Suppressor macrophage treated with lipopolysaccharide for 4 hours (primary cell): ENCODE measurements at regions not wholly inside any gene's neighbourhood (a gene's known extent, or its start where the extent isn't known, plus 50 kb on each side); places are given as distances from the start of the nearest gene placed in this dataset.

Experiments
- DNase-seq: peaks from one replicate; pipeline ENCODE4 v3.0.0-alpha.2; 2020

DNA sequence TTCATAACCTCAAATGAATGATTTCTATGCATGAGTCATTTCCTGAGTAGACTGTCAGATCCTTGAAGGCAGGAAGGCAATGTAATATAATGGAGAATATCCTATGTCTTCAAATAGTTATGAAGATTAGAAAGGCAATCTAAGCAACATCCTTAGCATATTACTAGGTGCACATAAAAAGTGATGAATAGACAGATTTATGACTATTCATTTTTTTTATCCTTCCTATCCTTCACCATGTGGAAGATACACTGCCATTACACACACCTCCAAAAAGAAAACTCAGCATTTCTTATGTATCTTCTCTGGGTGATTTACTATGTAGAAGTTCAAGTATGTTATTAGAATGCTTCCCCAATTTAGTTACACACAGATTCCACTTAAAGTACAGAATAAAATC is 126.4 kb upstream of the MAF start:
- no peak for DNase-seq

DNA sequence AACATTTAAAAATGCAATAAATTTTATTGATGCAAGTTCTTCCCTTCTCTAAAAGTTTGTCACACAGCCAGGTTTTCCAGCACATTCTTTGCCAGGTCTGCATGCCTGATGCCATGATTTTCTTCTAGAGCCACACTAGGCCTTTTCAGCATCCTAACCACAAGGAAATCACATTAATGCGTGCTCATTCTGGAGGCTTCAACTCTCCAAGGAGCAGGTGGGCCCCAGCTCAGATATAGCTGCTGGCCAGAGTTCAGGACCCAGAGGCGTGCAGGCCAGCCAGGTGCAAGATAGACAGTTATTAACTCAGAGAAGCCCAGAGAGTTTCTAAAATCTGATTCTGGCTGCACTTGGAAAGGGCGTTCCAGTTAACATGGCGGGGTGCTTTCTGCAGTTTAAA is 124.5 kb upstream of the MAF start:
- DNase-seq, result no peak

DNA sequence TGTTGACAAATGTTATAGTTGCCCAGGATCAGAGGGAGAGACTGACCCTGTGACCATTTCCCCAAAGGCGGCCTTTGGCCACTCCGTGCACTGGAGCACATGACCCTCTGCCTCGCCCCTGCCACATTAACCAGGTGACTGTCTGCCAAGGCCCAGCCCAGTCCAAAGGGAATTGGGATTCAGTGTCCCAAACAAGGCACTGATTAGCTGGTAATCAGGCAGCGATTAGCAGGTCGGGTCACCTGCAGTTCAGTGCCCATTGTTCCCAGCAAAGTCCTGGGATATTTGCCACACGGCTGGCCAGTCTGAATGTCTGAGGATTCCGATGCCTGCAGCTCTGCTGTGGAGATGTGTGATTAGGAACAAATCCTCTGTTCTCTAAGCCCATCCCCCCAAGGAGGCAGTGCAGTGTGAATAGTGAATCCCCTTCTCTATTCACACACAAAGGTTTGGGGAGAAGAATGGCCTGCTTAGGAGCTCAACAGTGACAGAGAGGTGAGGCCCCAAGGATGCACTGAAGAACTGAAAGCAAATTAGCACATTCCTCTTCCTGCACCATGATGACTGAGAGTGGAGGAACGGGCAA is 123.1 kb upstream of the MAF start:
- no peak for DNase-seq

DNA sequence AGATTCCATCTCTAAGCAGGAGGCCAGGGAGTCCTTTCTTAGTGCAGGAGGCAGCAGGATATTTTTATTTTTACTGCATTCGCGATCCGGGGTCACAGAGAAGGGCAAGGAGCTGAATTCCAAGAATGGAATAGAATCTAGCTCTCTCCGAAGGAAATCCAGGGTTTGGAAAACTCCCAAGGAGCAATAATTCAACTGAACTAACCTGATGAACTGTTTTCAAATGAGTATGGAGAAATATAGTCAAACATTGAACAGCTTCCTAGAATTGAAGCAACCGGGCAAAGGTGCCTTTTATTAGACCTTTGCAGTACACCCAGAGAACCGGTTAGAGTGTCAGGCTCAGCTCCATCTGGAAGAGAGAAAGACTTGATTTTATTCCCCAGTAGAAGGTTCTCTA is 120.7 kb upstream of the MAF start:
- no peak for DNase-seq

DNA sequence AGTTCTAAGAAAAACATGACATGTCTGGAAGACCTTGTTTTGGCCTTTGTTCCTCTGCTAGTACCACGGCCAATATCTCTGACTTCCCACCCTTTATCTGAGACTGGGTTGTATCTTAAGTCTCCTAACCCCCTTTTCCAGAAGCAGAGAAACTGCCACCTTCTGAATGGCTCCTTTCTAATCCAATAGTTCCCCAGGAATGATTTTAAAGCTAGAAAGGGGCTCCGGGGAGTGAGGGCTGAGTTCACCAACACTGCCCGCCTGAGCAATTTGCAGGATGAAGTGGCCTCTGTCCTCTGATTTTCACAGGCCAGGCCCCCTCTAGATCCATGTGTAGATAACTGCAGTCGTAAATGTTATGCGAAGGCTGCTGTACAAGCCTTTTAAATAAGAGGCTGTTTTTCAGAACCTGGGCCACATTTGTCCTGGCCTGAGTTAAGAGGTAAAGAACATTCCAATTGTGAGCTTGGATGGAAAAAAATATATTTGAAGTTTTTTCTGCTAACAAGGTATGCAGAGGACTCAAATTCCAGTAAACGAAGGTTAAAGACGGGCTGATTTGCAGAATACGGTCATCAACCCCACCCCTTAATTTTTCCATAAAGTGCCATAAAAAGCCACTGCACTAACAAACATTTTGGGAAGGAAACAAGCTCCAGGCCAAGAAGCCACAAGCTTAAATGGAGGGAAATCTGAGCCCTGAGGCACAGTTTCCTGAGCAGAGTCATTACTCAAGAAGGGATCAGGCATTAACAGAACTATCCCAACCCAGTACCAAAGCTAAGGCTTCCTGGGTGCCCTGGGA is 117.0 kb upstream of the MAF start:
- DNase-seq, result no peak

DNA sequence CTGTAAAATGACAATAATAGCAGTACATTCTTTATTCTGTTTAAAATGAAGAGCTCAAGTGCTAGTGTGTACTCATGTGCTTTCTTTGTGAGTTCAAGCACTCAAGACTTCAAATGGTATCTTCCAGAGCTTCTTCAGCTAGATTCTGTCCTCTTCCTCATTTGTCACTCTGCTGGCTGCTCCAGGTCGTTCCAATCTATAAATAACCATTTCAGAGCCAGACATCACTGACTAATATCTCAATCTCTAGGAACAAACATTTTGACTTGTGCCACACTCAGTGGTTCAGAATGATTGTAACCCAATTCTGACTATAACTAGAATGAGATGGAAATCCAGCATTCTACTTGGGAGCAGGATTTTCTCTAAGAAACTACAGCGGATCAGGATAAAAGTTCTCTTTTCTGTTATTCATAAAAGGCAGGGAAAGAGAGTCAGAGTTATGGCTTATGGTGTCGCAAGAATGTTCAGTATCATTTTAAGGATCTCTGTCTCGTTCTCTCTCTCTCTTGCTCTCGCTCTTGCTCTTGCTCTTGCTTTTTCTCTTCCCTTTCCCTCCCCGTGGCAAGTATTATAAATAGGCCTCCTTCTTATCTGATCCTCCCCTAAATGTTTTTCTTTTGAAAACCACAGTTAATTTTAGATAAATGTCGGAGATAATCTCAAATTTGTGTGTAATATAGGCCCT is 116.3 kb upstream of the MAF start:
- no peak for DNase-seq

DNA sequence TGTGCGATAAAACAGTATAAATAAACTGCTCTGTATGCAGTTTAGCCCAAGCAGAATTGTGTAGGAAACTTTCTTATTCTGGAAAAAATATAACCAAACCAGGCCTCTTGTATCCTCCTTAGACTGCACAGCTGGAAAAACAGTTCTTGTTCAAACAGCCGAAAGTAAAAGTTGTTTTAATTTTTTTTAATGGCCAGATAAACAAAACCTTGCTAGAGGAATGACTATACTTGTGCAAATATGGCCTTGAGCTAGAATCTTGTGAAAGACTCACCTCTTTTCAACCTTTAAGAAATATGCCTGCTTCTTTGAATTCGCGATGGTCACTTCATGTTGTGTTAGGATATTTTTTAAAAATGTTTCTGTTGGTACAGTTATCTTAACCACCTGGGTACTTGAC is 114.5 kb upstream of the MAF start:
- no peak for DNase-seq

DNA sequence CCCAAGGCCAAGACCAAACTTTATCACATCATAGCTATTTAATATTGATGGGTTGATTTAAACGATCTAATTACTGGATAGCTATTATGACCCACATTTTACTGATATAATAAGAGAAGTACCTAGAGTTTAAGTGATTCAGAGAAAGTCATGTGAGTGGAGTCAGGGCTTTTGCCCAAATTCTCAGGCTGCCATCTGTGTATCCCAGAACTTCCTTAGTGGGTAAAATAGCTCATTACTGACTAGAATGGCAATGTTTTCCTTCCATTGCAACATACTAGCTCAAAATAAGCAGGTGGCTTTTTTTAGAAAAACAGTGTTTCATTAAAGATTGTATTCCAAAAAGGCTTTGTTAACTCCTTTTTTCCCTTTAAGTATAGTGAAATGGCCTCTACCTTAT is 113.9 kb upstream of the MAF start:
- no peak for DNase-seq

DNA sequence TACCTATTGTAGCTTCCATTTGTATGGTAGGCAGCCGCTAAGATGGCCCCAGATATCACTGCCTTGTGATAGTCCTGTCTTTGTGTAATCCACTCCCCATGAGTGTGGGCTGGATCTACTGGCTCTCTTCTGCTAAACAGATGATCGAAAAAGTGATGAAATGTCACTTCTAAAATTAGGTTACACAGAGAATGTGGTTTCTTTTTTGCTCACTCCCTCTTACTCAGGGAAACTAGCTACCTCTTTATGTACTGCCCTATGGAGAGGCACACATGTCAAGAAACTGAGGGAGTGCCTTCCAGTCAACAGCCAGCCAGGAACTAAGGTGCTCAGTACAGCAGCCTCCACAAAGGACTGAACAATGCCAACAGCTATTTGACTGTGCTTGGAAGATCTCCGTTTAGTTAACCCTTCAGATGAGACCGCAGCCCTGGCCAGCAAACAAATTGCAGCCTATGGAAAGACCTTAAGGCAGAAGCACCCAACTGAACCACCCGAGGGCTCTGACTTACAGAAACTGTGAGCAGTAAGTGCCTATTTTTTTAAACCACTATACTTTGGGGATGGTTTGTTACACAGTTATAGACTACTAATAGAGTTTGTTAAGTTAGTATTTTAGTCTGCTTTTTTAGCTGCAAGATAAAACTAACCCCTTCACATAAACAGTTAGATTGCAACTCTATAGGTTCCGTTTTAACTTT is 113.2 kb upstream of the MAF start:
- DNase-seq, result peak; percentile 3

DNA sequence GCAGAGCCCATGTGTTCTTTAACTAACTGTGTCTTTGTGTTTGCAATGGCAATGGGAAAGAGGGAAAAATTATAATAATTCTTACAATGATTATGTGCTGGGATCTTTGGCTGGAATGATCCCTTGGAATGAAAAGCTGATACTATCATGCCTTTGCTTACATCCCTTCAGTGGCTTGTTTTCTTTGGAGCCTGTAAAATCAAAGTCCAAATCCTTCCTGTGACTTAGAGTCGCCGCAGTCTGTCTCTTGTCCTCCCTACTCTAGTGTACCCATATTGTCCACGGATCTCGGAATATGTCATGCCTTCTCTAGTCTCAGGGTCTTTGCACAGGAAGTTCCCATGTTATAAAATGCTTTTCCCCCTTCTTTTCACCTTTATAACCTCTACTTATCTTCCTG is 111.7 kb upstream of the MAF start:
- no peak for DNase-seq

DNA sequence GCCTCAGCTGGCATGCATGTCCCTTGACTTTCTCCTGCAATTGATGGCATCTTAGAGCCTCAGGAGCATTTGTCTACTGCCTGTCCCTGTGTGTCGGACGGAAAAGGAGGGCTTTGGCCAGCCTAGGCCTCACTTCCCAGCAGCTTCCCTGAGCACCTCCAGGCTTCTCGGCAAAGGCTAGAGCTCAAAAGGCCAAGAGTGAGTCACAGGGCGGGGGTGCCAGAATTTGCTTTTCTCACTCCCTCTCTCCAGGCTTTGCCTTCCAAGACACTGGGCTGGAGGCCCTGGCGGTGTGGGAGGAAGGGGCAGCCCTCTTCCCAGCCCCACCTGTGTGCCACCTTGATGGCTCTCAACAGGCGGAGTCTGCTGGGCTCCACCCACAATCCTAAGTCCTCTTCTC is 107.3 kb upstream of the MAF start:
- DNase-seq, result no peak

DNA sequence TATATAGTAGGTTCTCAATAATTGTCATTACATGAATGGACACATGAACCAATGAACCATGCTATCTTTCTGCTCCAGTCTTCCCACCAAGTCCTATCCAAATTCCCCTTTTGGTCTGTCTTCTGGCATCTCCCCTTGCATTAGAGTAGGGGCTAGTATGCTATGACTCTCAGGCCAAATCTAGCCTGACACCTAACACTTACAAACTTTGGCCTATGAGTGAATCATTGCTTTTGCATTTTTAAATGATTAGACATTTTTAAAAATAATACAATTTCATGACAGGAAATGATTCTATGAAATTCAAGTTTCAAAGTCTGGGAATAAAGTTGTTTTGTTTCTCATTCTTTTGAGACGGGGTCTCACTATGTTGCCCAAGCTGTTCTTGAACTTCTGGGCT is 102.5 kb upstream of the MAF start:
- DNase-seq, result no peak

DNA sequence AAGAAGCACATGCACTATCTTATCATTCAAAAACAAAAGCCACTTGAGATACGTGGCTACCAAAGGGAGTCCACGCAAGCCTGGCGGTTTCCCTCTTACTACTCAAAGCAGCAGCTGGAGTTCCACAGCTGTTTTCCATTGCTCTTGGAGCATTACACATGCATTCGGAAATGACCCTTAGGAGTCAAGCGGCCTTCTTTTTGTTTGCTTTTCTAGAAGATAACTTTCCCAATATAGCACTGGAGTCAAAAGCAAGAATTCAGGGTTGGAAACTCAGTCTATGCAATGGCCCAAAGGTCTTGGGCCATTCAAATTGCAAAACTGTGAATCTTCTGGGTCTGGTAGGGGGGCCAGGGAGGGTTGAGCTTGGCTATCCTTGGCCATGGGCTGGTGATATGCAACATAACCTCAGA is 97.8 kb upstream of the MAF start:
- no peak for DNase-seq

DNA sequence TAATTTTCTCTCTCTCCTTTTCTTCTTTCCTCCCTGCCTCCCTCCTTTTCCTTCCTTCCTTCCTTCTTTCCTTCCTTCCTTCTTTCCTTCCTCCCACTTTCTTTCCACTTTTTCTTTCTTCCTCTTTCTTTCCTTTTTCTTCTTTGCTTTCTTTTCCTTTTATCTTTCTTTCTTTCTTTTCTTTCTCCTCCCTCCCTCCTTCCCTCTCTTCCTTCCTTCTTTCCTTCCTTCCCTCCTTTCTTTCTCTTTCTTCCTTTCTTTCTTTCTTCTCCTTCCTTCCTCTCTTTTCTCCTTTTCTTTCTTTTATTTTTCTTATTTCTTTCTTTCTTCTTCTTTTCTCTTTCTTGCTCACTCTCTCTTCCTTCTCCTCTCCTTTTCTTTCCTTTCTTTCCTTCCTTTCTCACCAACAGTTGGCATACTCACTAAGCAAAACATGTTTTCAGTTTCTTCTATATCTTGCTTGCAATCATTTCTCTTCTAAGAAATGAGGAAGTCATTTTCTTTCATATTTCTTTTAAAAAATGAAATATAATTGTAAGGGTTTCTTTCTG is 97.1 kb upstream of the MAF start:
- no peak for DNase-seq

DNA sequence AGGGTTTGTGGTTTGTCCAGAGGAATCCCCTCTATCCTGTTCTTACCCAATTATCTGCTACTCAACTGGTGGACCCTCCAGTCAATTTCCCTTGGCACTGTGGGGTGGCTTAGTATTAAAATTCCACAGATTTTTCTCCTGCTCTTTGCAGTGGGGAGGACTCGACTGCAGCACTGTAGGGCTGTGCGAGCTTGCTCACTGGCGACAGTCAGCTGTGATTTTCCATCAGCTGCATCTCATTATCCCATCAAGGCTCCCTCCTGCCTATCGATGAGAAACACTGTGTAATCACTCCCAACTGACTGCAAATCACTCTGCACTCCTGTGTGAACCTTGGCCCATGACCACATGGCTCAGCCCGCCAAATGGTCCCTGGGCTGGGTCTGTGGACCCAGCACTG is 90.5 kb upstream of the MAF start:
- DNase-seq, result no peak

DNA sequence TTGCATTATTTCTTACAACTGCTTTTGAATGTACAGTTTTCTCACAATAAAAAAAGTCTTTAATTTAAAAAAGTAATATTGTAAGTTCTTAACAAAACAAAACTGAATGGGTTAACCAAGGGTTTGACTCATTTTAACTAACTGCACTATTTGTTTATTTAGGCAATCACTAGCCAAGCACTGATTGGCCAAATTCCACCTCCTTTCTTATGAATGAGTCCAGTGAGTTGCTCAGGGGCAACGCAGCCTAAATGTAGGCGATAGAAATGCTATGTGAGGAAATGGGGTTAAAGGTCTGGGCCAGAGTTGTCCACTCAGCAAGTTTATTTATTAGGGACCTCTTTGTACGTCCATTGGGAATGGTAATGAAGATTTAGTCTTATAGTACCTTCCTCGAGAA is 89.6 kb upstream of the MAF start:
- no peak for DNase-seq

DNA sequence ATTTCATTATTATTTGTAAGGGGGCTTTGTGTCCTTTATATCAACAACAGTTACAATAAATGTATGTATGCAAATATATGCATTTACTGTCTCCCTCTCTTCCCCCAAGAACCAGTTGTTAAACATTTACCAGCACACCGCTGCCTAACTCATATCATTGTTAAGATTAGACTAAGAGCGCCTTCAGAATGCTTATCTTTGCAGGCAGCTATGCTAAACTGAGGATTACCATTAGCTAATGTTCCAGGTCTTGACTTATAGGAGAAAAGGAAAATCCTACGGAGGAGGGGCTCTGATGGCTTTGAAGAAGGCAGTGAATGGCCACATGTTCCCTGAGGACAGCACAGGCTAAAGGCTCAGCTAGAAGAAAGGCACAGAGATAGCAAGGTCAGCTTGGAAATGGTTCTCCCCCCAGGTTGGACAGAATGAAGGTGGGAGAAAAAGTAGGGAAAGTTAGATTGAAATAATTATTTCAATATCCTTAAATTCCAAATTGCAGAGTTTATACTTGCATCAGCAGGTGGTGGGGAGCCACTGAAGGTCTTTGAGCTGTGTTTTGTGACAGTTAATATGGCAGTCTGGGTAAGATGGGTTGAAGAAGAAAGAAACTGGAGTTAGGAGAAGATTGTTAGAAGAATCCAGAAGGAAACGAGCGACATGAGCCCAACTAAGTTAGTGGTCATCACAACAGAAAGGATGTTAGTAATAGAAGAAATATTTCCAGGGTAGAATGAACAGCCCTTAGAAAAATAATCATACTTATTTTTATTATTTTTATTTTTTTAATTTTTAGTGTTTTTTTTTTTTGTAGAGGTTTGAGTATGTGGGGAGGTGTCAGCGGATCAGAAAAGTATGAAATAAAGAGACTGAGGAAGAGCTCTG is 87.0 kb upstream of the MAF start:
- DNase-seq, result no peak

DNA sequence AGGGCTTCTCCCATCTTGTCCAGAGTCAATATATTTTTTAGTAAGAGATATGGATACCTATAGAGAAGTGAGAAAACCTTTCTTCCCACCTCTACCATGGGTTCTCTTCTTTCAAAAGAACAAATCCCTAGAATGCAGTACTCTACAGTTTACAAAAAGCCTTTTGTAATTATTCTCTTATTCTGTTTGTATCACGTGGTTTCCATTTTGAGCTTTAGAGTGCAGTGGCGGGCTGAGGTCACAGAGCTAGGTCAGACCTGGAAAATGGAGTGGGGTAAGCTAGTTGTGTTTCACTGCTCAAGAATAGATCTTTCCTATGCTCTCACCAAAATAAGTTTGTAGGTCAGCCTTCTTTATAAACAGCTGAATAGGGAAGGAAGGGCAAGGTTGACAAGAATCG is 85.3 kb upstream of the MAF start:
- DNase-seq, result no peak

DNA sequence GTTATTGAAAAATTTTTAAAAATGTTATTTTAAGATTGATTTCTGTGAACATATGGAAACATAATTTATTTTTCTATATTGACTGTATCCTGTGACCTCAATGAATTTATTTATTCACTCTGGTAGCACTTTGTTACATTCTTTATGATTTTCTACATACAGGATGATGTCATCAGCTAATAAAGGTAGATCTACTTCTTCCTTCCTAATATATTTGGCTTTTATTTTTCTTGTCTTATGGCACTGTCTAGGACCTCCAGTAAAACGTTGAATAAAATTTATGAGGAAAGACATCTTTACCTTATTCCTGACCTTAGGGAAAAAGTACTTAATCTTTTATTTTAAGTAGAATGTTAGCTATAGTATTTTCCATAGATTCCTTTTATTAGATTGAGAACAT is 78.8 kb upstream of the MAF start:
- no peak for DNase-seq

DNA sequence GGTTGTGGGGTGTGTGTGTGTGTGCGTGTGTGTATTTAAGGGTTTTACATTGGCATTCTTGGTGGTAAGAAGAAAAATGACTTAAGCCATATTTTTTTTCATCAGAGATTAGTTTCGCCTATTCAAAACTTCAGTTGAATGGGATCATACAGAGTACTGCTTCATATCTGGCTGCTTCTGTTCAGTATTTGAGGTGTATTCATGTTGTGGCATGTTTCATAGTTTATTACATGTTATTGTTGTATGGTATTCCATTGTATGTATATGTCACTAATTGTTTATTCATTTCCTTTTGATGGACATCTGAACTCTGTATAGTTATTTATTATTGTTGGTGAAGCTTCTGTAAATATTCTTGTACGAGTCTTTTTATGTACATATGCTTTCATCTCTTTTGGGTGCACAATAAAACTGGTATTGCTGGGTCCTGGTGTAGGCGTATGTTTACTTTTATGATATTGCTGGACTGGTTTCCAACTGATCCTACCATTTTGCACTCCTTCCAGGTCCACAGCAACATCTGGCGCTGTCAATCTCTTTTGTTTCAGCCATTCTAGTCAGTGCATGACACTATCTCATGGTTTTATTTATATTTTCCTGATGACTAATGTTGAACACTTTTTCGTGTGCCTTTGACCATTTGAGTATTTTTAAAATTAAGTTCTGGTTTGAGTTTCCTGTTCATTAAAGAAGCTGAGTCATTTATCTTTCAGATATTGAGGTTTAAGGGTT is 77.4 kb upstream of the MAF start:
- no peak for DNase-seq

DNA sequence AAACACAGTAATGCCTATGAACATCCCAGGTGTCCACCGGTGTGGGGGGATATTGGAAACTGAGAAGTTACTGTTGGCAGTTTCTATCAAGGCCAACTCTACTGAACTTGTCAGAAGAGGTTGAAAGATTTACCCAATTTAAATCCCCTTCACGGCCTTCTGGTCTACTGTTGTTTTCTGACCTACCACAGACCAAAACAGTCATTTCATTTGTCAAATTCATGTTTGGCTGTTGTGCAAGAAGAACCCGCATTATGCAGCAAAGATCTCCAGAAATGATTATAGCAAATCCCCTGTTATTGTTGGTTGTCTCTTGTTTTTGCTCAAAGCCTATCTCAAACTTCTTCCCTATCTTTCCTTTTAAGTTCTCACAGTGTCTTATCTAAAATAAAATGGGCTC is 73.1 kb upstream of the MAF start:
- DNase-seq, result no peak

DNA sequence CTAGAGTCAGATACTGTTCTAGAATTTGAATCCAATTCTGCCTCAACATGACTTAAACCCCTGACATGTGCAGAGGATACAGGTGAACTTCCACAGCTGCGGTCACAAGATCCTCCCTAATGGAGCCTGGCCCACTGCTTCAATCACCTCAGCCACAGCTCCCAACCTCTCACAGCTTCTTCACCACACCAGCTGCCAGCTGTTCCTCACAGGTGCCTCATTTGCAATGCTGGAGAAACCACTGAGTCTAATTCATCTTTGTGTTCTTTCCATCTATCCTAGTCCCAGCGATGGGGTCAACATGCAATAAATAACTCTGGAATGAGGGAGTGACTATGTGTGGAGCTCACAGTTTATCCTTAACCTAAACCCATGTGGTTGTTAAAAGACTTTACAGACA is 72.0 kb upstream of the MAF start:
- DNase-seq, result no peak
